A673 (cell line): ENCODE measurements at regions not wholly inside any gene's neighbourhood (a gene's known extent, or its start where the extent isn't known, plus 50 kb on each side); places are given as distances from the start of the nearest gene placed in this dataset.

Experiments used
- BruUV-seq: library from RNA; stranded (reverse); fragments of 400-500 nt; replicated peaks from 2 replicates; lab custom pipeline; 2021; lab: Mats Ljungman, UMichigan
- CTCF ChIA-PET: fragments of 300-600 bp; sonication (Branson Sonifier 250); formaldehyde crosslinking; loops from one replicate; lab custom pipeline; 2022; ENCODE audit warnings: antibody characterized with exemption; lab: Charles Lee
- POLR2A ChIA-PET: fragments of 300-600 bp; sonication (Branson Sonifier 250); formaldehyde crosslinking; loops from one replicate; lab custom pipeline; 2022; ENCODE audit warnings: antibody characterized with exemption; ENCODE audit not compliant: low non-redundant PET; lab: Charles Lee
- DNase-seq: peaks from one replicate; pipeline ENCODE4 v3.0.0-alpha.2; 2015; ENCODE audit warnings: low spot score
- H3K27ac ChIP-seq: fragments of 200-600 bp; sonication (generic); 2 replicates; pipeline ENCODE4 v1.5.1; 2016; ENCODE audit warnings: mixed run types, low read depth, mild to moderate bottlenecking, mixed read lengths, antibody characterized with exemption, low read length; ENCODE audit not compliant: poor library complexity, severe bottlenecking
- H3K27me3 ChIP-seq: fragments of 200-600 bp; sonication (generic); replicated peaks from 2 replicates; pipeline ENCODE4 v1.6.1; 2017; ENCODE audit warnings: mixed run types, low read depth, mild to moderate bottlenecking, mixed read lengths, antibody characterized with exemption, low read length; ENCODE audit not compliant: insufficient read depth, poor library complexity
- H3K36me3 ChIP-seq: fragments of 200-600 bp; sonication (generic); 2 replicates; pipeline ENCODE4 v1.6.1; 2016; ENCODE audit warnings: mixed run types, mild to moderate bottlenecking, mixed read lengths, antibody characterized with exemption, low read length; ENCODE audit not compliant: insufficient read depth, poor library complexity, severe bottlenecking
- H3K4me1 ChIP-seq: fragments of 200-600 bp; sonication (generic); 2 replicates; pipeline ENCODE4 v1.6.1; 2017; ENCODE audit warnings: mixed run types, mild to moderate bottlenecking, mixed read lengths, antibody characterized with exemption, low read length; ENCODE audit not compliant: insufficient read depth, poor library complexity, severe bottlenecking
- H3K4me3 ChIP-seq: fragments of 200-600 bp; sonication (generic); 2 replicates; pipeline ENCODE4 v1.5.1; 2016; ENCODE audit warnings: low read depth, mixed run types, mild to moderate bottlenecking, mixed read lengths, low read length; ENCODE audit not compliant: poor library complexity, severe bottlenecking
- H3K9me3 ChIP-seq: fragments of 200-600 bp; sonication (generic); 2 replicates; pipeline ENCODE4 v1.6.1; 2016; ENCODE audit warnings: mixed run types, low read depth, mild to moderate bottlenecking, mixed read lengths, antibody characterized with exemption, low read length; ENCODE audit not compliant: poor library complexity, severe bottlenecking
- CTCF ChIP-seq: fragments of 300-800, 200-600 bp; sonication (generic); conservative IDR thresholded peaks from 2 replicates; pipeline ENCODE4 v1.5.1; 2017; ENCODE audit warnings: low read depth, mild to moderate bottlenecking, antibody characterized with exemption, low read length, moderate library complexity, mixed read lengths
- EZH2 ChIP-seq: fragments of 200-600 bp; sonication (generic); IDR thresholded peaks from 2 replicates; pipeline ENCODE4 v1.6.1; 2017; ENCODE audit warnings: borderline replicate concordance, low read depth, mild to moderate bottlenecking, mixed read lengths, antibody characterized with exemption, low read length; ENCODE audit not compliant: poor library complexity, severe bottlenecking
- intact Hi-C: fragments of 100-400 bp; cut with micrococcal nuclease; formaldehyde crosslinking; loops from one replicate; pipeline ENCODE4 v1.10.0; 2022; ENCODE audit not compliant: unreplicated experiment

GRCh38 chr12:30824311-30824710 is 69.6 kb upstream of the CAPRIN2 start:
- BruUV-seq: no TSS peak
- H3K27ac ChIP-seq: no peak overlapping the region
- intact Hi-C loops: no loop called here

GRCh38 chr12:30823764-30824163 is 69.0 kb upstream of the CAPRIN2 start:
- TF ChIP-seq CTCF: no peak
- TF ChIP-seq EZH2: no peak
- BruUV-seq: no TSS peak
- H3K4me1 ChIP-seq: no peaks in the 10 kb centered on the region
- H3K27ac ChIP-seq: no peak overlapping the region
- intact Hi-C loops: no loop called here
- no peak overlapping the region for H3K4me3 ChIP-seq
- no peaks in the 10 kb centered on the region for H3K9me3 ChIP-seq
- no peaks in the 10 kb centered on the region for H3K27me3 ChIP-seq
- POLR2A ChIA-PET: no interaction called here
- no peaks in the 10 kb centered on the region for H3K36me3 ChIP-seq
- CTCF ChIA-PET: no interaction called here
- no peak for DNase-seq

More at GRCh38 chr12:30824311-30824710, 69.6 kb upstream of the CAPRIN2 start:
- H3K4me1 ChIP-seq: no peaks in the 10 kb centered on the region
- POLR2A ChIA-PET: no interaction called here
- no peaks in the 10 kb centered on the region for H3K36me3 ChIP-seq
- no peak overlapping the region for H3K4me3 ChIP-seq
- CTCF ChIA-PET: no interaction called here
- TF ChIP-seq EZH2 (no peak), CTCF (no peak)
- no peaks in the 10 kb centered on the region for H3K9me3 ChIP-seq
- H3K27me3 ChIP-seq: no peaks in the 10 kb centered on the region
- no peak for DNase-seq

GRCh38 chr12:30823156-30823699 is 68.5 kb upstream of the CAPRIN2 start:
- H3K9me3 ChIP-seq: no peaks in the 10 kb centered on the region
- intact Hi-C loops: no loop called here
- H3K27me3 ChIP-seq: no peaks in the 10 kb centered on the region
- no peak overlapping the region for H3K4me3 ChIP-seq
- ChIA-PET CTCF (interaction anchor here (1.4 kb wide), 1 partner anchor 70 kb away, joined by 3 read pairs; no protein-coding TSS in a partner anchor), POLR2A (no interaction called here)
- TF ChIP-seq EZH2 (no peak), CTCF (no peak)
- DNase-seq: no peak
- BruUV-seq: no TSS peak
- H3K36me3 ChIP-seq: no peaks in the 10 kb centered on the region
- no peak overlapping the region for H3K27ac ChIP-seq
- no peaks in the 10 kb centered on the region for H3K4me1 ChIP-seq
